ENCODE measurements at regions not wholly inside any gene's neighbourhood (a gene's known extent, or its start where the extent isn't known, plus 50 kb on each side); places are given as distances from the start of the nearest gene placed in this dataset.
"Not testable (repeated sequence)": the region's sequence is repeated elsewhere in the genome, so short reads cannot be mapped to it uniquely, and the experiment has no call there.

DNA sequence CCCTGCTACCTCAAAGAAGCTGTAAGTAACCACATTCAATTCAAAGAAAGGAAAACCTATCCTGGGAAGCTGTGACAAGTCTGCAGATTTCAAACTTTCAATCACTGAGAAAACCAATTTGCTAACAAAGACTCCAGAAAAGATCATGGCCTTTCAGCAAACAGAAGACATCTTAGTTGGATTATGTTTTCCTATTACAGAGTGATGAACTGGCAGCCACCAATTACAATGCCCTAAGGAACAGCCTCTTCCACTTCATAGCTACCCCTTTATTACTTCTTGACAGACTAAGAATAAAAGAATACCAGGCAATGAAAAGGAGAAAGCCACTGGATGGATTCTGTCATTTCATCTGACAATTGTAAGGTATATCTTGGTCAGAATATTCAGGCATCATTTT lies 128.2 kb upstream of the RASEF start:
- no peaks in the 10 kb centered on the region for H3K9me3 ChIP-seq (ENCODE audit: control insufficient read depth in 2 of 3, insufficient read depth in 1 of 3, low read length in 3 of 3)
- H3K4me1 ChIP-seq (ENCODE audit: control insufficient read depth in 2 of 3, insufficient read depth in 2 of 3, low read depth in 1 of 3, low read length in 3 of 3), result no peaks in the 10 kb centered on the region
- H3K9ac ChIP-seq (ENCODE audit: low read length in 3 of 3), result no peak overlapping the region
- DNase-seq (no peak), FAIRE-seq (no peak)
- H3K36me3 ChIP-seq (ENCODE audit: control insufficient read depth in 2 of 3, insufficient read depth in 3 of 3, low read length in 3 of 3), result no peaks in the 10 kb centered on the region
- no peak overlapping the region for H3K4me3 ChIP-seq (ENCODE audit: low read length in 3 of 3)
- intact Hi-C loops (cut with DNase I), result no loop called here
- TF ChIP-seq, protein P1, sequence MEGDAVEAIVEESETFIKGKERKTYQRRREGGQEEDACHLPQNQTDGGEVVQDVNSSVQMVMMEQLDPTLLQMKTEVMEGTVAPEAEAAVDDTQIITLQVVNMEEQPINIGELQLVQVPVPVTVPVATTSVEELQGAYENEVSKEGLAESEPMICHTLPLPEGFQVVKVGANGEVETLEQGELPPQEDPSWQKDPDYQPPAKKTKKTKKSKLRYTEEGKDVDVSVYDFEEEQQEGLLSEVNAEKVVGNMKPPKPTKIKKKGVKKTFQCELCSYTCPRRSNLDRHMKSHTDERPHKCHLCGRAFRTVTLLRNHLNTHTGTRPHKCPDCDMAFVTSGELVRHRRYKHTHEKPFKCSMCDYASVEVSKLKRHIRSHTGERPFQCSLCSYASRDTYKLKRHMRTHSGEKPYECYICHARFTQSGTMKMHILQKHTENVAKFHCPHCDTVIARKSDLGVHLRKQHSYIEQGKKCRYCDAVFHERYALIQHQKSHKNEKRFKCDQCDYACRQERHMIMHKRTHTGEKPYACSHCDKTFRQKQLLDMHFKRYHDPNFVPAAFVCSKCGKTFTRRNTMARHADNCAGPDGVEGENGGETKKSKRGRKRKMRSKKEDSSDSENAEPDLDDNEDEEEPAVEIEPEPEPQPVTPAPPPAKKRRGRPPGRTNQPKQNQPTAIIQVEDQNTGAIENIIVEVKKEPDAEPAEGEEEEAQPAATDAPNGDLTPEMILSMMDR (IDR thresholded peaks at IDR 0.05; ENCODE audit: borderline replicate concordance, extremely low read depth, insufficient read depth), result no peak
- H3K27me3 ChIP-seq (ENCODE audit: control insufficient read depth, insufficient read depth, low read length), result no peaks in the 10 kb centered on the region
- H3K27ac ChIP-seq (ENCODE audit: low read depth in 2 of 2, low read length in 2 of 2), result no peak overlapping the region

DNA sequence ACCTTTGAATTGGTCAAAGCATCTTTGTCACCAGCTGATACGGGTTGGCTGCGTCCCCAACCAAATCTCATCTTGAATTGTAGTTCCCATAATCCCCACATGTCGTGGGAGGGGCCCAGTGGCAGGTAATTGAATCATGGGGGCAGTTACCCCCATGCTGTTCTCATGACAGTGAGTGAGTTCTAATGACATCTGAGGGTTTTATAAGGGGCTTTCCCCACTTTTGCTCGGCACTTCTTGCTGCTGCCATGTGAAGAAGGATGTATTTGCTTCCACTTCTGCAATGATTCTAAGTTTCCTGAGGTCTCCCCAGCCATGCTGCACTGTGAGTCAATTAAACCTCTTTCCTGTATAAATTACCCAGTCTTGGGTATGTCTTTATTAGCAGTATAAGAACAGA lies 126.1 kb upstream of the RASEF start:
- H3K9me3 ChIP-seq (ENCODE audit: control insufficient read depth in 2 of 3, insufficient read depth in 1 of 3, low read length in 3 of 3); H3K36me3 ChIP-seq (ENCODE audit: control insufficient read depth in 2 of 3, insufficient read depth in 3 of 3, low read length in 3 of 3); intact Hi-C loops (cut with DNase I); H3K9ac ChIP-seq (ENCODE audit: low read length in 3 of 3); H3K4me1 ChIP-seq (ENCODE audit: control insufficient read depth in 2 of 3, insufficient read depth in 2 of 3, low read depth in 1 of 3, low read length in 3 of 3); H3K27me3 ChIP-seq (ENCODE audit: control insufficient read depth, insufficient read depth, low read length); FAIRE-seq; H3K27ac ChIP-seq (ENCODE audit: low read depth in 2 of 2, low read length in 2 of 2); DNase-seq; H3K4me3 ChIP-seq (ENCODE audit: low read length in 3 of 3): not testable (repeated sequence)

DNA sequence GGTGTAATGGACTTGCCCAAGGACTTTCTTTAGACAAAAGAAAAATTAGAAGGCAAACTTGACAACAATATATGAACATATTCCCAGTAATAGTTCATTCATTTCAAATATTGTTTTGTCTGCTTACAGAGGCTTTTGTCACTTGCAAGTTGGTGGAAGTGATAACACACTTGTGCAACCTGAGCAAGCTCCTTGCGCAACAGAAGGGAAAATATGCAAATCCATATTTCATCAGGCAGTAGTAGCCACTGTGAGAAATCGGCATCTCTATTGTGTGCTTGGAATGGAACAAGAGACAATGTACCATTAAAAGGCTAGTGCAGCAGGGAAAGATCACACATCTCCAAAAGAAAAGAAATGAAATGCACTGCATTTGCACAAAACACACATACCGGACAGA lies 125.3 kb upstream of the RASEF start:
- Histone ChIP-seq H3K4me1 (ENCODE audit: control insufficient read depth in 2 of 3, insufficient read depth in 2 of 3, low read depth in 1 of 3, low read length in 3 of 3) (no peaks in the 10 kb centered on the region), H3K27me3 (ENCODE audit: control insufficient read depth, insufficient read depth, low read length) (no peaks in the 10 kb centered on the region), H3K27ac (ENCODE audit: low read depth in 2 of 2, low read length in 2 of 2) (no peak overlapping the region), H3K4me3 (ENCODE audit: low read length in 3 of 3) (no peak overlapping the region), H3K9ac (ENCODE audit: low read length in 3 of 3) (no peak overlapping the region), H3K36me3 (ENCODE audit: control insufficient read depth in 2 of 3, insufficient read depth in 3 of 3, low read length in 3 of 3) (no peaks in the 10 kb centered on the region), H3K9me3 (ENCODE audit: control insufficient read depth in 2 of 3, insufficient read depth in 1 of 3, low read length in 3 of 3) (no peaks in the 10 kb centered on the region)
- FAIRE-seq (no peak), DNase-seq (no peak)
- intact Hi-C loops (cut with DNase I), result no loop called here
- TF ChIP-seq, protein P1 (IDR thresholded peaks at IDR 0.05; ENCODE audit: borderline replicate concordance, extremely low read depth, insufficient read depth), result no peak

DNA sequence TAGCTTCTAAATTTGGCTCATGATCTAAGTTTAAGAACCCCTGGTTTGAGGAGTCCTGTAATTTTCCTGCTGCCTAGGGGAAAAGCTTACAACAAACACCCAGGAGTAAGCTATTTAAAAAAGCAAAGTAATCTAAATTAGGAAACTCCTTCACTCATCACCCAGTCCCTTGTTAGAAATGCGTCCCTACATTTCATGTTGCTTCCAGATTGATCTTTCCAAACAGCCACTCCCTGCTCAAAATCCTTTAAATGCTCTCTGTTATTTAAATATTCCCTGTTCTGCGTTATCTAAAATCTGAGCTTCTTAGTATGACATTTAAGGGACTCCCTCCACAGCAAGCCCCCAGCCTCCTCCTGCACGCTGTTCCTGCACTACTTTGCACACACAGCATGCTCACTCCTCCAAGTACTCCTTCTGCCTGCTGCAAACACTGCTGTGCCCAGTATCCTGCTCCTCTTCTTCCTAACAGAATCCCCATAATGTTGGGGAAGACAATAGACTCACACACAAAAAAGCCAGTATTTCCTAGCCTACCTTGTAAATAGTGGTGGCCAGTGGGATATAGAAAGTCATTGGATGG lies 123.3 kb upstream of the RASEF start:
- TF ChIP-seq, protein P1 (IDR thresholded peaks at IDR 0.05; ENCODE audit: borderline replicate concordance, extremely low read depth, insufficient read depth), result no peak
- Histone ChIP-seq H3K4me1 (ENCODE audit: control insufficient read depth in 2 of 3, insufficient read depth in 2 of 3, low read depth in 1 of 3, low read length in 3 of 3) (no peaks in the 10 kb centered on the region), H3K27me3 (ENCODE audit: control insufficient read depth, insufficient read depth, low read length) (no peaks in the 10 kb centered on the region), H3K4me3 (ENCODE audit: low read length in 3 of 3) (no peak overlapping the region), H3K27ac (ENCODE audit: low read depth in 2 of 2, low read length in 2 of 2) (no peak overlapping the region), H3K9ac (ENCODE audit: low read length in 3 of 3) (no peak overlapping the region), H3K9me3 (ENCODE audit: control insufficient read depth in 2 of 3, insufficient read depth in 1 of 3, low read length in 3 of 3) (no peaks in the 10 kb centered on the region), H3K36me3 (ENCODE audit: control insufficient read depth in 2 of 3, insufficient read depth in 3 of 3, low read length in 3 of 3) (no peaks in the 10 kb centered on the region)
- no peak for FAIRE-seq
- no peak for DNase-seq
- intact Hi-C loops (cut with DNase I), result no loop called here

Data from kidney (tissue), 13 donors.